ENCODE measurements at regions not wholly inside any gene's neighbourhood (a gene's known extent, or its start where the extent isn't known, plus 50 kb on each side); places are given as distances from the start of the nearest gene placed in this dataset.

DNA sequence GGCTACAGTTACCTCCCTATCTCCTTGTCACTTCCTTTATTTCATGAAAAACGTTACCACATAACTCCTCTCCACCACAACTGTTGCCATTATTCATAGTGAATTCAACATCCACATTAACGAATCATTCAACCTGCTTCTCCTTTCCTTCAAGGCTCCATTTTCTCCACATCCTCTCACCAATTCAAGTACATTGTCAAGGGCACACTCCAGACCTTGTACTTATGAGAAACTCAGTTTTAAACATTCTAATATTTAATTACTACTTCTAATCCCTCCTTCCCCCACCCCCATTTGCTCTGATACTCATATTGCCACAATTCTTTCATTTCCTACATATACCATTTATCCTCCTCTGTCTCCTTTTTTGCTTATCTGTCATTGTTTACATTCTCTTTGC is 871.2 kb downstream of the TUSC7 start:
- H3K9me3 ChIP-seq (replicated peaks): no peaks in the 10 kb centered on the region
- no peaks in the 10 kb centered on the region for H3K4me1 ChIP-seq (replicated peaks)
- H3K4me3 ChIP-seq: no peak overlapping the region
- no peaks in the 10 kb centered on the region for H3K27me3 ChIP-seq (replicated peaks)
- no peaks in the 10 kb centered on the region for H3K36me3 ChIP-seq
- DNase-seq (ENCODE audit: low read depth in 1 of 2, low spot score in 2 of 2): no peak
- H3K27ac ChIP-seq: no peak overlapping the region

DNA sequence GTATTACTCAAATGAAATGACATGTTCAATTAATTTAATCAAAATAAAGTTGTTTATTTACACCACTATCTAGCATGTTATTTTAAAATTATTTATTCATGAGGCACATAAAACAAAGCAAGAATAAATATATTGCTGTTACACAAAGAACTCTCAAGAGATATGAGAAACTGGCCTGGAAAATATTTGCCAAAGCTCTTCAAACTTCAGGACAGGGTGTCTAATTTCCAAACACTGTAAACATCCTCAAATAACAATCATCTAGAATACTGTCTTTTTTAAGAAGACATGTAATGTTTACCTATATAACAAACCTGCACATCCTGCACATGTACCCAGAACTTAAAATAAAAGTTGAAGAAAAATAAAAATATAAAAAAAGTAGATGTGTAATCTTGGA is 876.6 kb downstream of the TUSC7 start:
- Histone ChIP-seq H3K4me1 (replicated peaks) (no peaks in the 10 kb centered on the region), H3K27me3 (replicated peaks) (no peaks in the 10 kb centered on the region), H3K4me3 (no peak overlapping the region), H3K36me3 (no peaks in the 10 kb centered on the region), H3K9me3 (replicated peaks) (no peaks in the 10 kb centered on the region; the same call in 1 of the 2 replicates), H3K27ac (no peak overlapping the region)
- no peak for DNase-seq (ENCODE audit: low read depth in 1 of 2, low spot score in 2 of 2)

DNA sequence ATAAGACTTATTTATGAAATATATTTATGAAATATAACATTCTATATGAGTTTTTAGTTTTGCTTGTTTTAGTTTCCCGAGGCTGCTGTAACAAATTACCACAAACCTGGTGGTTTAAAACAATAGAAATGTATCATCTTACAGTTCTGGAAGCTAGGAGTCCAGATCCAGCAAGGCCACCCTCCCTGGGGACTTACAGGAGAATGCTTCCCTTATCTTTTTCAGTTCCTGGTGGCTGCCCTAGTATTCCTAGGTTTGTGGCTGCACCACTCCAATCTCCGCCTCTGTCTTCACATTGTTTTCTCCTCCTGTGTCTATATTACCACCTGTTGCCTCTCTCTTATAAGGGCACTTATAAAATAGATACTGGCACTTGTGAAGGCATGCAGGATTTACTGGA is 877.8 kb downstream of the TUSC7 start:
- Histone ChIP-seq H3K4me1 (replicated peaks) (no peaks in the 10 kb centered on the region), H3K27me3 (replicated peaks) (no peaks in the 10 kb centered on the region), H3K27ac (no peak overlapping the region), H3K9me3 (replicated peaks) (no peaks in the 10 kb centered on the region; the same call in 1 of the 2 replicates), H3K36me3 (no peaks in the 10 kb centered on the region), H3K4me3 (no peak overlapping the region)
- no peak for DNase-seq (ENCODE audit: low read depth in 1 of 2, low spot score in 2 of 2)

DNA sequence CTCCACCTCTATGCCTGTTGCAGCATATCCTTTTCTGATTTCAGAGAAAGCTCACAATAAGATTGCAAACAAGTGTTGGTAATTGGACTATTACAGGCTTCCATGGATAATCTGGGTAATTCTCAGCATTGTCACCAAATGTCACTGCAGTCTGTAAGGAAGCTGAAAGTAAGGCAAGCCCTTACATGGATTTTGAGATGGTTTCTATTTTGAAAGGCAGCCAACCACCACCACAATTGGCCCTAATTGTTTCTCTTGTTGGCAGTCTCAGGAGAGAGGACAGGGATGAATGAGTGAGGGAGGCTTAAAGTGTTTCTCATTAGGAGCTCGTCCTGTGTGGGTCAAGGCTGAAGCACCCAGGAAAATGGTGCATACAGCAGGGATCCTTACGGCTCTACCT is 879.9 kb downstream of the TUSC7 start:
- Histone ChIP-seq H3K4me3 (no peak overlapping the region), H3K9me3 (replicated peaks) (no peaks in the 10 kb centered on the region; the same call in 1 of the 2 replicates), H3K4me1 (replicated peaks) (no peaks in the 10 kb centered on the region), H3K27ac (no peak overlapping the region), H3K27me3 (replicated peaks) (no peaks in the 10 kb centered on the region), H3K36me3 (no peaks in the 10 kb centered on the region)
- no peak for DNase-seq (ENCODE audit: low read depth in 1 of 2, low spot score in 2 of 2)

DNA sequence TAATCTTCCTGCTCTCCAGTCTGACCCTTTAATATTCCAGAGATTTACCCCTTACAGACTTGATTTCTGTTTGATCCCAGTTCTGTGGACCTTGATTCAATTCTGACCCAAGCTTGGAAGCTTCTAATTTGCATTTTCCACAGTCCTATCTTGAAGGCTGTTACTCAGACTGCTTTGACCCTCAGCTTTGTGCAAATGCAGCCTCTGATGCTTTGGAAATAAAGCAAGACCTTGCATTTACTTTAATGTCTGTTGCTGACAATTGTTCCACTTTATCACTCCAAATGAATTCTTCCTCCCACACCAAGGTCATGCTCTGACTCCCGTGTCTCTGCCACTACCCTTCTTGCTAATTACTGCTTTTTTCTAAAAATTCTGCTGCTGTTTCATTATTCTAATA is 886.0 kb downstream of the TUSC7 start:
- no peak overlapping the region for H3K4me3 ChIP-seq
- no peaks in the 10 kb centered on the region for H3K36me3 ChIP-seq
- no peaks in the 10 kb centered on the region for H3K9me3 ChIP-seq (replicated peaks)
- H3K27ac ChIP-seq: no peak overlapping the region
- no peaks in the 10 kb centered on the region for H3K27me3 ChIP-seq (replicated peaks)
- no peaks in the 10 kb centered on the region for H3K4me1 ChIP-seq (replicated peaks)
- no peak for DNase-seq (ENCODE audit: low read depth in 1 of 2, low spot score in 2 of 2)

DNA sequence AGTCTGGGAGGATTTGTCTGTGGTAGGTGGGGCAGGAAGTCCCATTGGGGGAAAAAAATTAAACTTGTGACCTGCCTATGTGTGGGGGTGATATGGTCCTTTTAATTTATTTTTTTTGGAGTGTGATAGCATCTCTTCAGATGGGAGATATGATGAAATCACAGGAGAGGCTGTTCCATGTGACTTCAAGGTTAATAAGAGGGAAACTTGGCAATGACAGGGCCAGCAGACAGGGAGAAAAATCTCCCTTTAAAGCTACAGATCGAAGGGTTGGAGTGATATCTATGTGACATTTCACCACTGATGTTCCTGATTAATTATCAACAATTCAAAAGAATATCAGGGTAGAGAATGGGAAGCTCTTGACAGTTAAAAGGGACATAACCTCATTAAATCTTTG is 886.9 kb downstream of the TUSC7 start:
- DNase-seq (ENCODE audit: low read depth in 1 of 2, low spot score in 2 of 2): no peak
- H3K4me3 ChIP-seq: no peak overlapping the region
- no peaks in the 10 kb centered on the region for H3K9me3 ChIP-seq (replicated peaks)
- H3K36me3 ChIP-seq: no peaks in the 10 kb centered on the region
- H3K27me3 ChIP-seq (replicated peaks): no peaks in the 10 kb centered on the region
- H3K27ac ChIP-seq: no peak overlapping the region
- H3K4me1 ChIP-seq (replicated peaks): no peaks in the 10 kb centered on the region

DNA sequence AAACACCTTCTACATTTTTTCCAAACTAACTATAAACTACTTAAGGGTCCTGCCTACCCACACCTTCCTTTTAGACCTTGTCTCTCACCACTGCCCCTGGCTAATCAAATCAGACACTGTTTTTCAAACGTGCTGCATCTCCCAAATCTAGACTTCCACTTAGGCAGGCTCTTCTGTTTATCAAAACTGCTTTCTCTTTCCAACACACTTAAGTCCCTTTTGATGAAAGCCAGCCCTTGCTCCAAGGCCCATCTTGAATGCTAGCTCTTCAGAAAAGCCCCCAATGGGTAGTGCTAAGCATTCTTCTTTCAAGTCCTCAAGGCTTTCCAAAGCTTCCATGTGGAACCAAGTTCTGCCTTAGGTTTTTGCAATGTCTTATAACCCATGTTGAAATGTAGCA is 888.3 kb downstream of the TUSC7 start:
- H3K27ac ChIP-seq: no peak overlapping the region

DNA sequence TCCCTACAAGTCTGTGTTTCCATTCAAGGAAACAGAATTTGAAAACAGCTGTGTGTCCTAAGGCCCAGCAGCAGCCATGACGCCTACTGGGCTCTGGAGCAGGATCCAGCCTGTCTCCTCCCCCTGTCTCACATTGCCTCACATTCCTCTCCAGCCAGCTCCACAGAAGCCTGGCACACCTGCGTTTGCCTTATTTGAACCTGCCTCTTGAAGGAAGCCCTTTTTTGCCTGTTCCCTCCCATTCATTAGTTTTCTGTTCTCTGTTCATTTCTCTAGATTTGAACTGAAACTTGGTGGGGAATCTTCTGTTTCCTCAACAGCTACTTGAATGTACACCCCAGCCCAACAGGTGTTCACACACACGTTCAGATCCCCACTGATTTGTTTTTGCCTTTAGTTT is 890.5 kb downstream of the TUSC7 start:
- H3K4me3 ChIP-seq: no peak overlapping the region
- no peak overlapping the region for H3K27ac ChIP-seq
- DNase-seq (ENCODE audit: low read depth in 1 of 2, low spot score in 2 of 2): no peak
- no peaks in the 10 kb centered on the region for H3K36me3 ChIP-seq
- H3K9me3 ChIP-seq (replicated peaks): no peaks in the 10 kb centered on the region
- H3K4me1 ChIP-seq (replicated peaks): no peaks in the 10 kb centered on the region
- no peaks in the 10 kb centered on the region for H3K27me3 ChIP-seq (replicated peaks)

More for the DNA sequence above, 888.3 kb downstream of the TUSC7 start:
- no peaks in the 10 kb centered on the region for H3K27me3 ChIP-seq (replicated peaks)
- no peak for DNase-seq (ENCODE audit: low read depth in 1 of 2, low spot score in 2 of 2)
- H3K4me3 ChIP-seq: no peak overlapping the region
- H3K9me3 ChIP-seq (replicated peaks): no peaks in the 10 kb centered on the region
- H3K36me3 ChIP-seq: no peaks in the 10 kb centered on the region
- no peaks in the 10 kb centered on the region for H3K4me1 ChIP-seq (replicated peaks)

DNA sequence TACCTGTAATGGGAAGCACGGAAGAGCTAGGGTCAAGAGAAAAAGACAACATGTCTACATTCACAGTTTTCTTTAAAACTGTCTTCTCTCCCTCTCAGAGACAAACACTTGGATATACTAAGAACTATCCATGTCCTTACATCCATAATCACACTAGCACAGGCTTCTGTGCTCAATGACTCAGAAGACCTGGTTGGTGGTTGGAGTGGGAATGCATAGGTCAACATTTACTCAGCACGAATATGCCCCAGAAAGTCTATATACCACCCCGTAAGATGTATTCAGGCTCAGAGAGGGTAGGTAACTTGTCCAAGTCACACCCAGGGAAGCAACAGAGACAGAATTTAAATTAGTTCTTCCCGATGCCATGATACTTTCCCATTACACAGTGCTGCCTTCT is 891.1 kb downstream of the TUSC7 start:
- Histone ChIP-seq H3K27me3 (replicated peaks) (no peaks in the 10 kb centered on the region), H3K4me1 (replicated peaks) (no peaks in the 10 kb centered on the region), H3K4me3 (no peak overlapping the region), H3K9me3 (replicated peaks) (no peaks in the 10 kb centered on the region), H3K36me3 (no peaks in the 10 kb centered on the region), H3K27ac (no peak overlapping the region)
- DNase-seq (ENCODE audit: low read depth in 1 of 2, low spot score in 2 of 2): no peak

DNA sequence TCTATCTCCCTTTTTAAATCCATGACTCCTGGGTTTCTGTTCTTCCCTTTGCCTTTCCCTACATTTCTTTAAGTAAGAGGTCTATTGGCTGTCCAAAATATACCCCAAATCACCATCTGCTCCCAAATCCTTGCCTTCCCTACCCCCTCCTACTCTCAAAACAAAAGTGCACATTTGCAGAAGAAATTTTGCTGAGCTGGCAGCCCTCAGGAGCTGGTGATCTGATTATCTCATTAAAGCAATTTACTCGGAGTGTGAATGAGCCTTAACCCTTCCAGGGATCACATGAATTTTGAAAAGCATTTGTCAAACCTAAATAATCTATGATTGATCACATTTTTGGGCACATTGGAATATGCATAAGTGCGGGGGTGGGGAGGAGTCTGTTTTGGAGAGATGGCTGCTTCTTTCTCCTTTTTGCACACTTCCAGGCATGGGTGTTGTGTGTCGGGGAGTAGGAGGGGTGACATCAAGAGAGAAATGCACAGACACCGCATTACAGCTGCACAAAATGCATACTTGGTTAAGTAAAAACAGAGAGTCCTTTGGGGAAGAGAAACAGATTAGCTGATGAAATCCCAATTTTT is 892.6 kb downstream of the TUSC7 start:
- Histone ChIP-seq H3K4me1 (replicated peaks) (no peaks in the 10 kb centered on the region), H3K4me3 (no peak overlapping the region), H3K9me3 (replicated peaks) (no peaks in the 10 kb centered on the region), H3K27ac (no peak overlapping the region), H3K27me3 (replicated peaks) (no peaks in the 10 kb centered on the region), H3K36me3 (no peaks in the 10 kb centered on the region)
- DNase-seq (ENCODE audit: low read depth in 1 of 2, low spot score in 2 of 2): no peak

DNA sequence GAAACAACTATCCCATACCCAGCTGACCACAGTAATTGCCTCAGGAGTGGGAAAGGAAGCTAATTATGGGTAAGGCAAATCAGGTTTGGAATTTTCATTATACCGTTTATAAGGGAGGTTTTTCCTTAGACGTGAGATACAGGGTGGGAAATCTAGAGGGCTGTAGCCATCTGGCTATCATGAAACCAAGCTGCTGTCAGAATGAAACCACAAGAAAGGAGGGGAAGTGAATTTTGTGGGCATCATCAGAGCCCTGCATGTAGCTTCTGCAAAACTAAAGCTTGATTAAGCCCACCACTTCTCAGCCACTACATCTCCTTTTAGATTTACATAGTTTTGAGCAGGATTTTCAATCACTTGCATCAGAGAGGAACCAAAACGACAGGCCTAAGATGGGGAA is 893.5 kb downstream of the TUSC7 start:
- DNase-seq (ENCODE audit: low read depth in 1 of 2, low spot score in 2 of 2): no peak

DNA sequence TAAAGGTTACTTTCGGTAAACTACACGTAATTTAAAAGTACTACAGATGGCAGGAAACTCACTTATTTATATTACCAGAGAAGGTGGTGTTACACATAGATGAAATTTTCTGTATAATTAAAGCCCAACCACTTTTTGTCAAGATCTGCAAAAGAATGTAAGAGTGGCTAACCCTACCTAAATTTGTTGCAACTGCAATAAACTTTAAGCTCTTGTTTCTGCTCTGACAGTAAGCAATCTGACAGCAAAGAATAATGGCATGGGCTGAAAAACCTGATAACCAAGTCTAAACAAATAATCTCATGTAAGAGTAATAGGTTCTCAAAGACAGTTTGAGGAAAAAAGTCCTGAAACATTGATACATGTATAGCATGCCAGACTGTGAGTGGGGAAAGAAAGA is 897.3 kb downstream of the TUSC7 start:
- no peaks in the 10 kb centered on the region for H3K27me3 ChIP-seq (replicated peaks)
- H3K4me1 ChIP-seq (replicated peaks): no peaks in the 10 kb centered on the region
- H3K9me3 ChIP-seq (replicated peaks): no peaks in the 10 kb centered on the region
- no peak overlapping the region for H3K4me3 ChIP-seq
- no peak overlapping the region for H3K27ac ChIP-seq
- no peak for DNase-seq (ENCODE audit: low read depth in 1 of 2, low spot score in 2 of 2)
- no peaks in the 10 kb centered on the region for H3K36me3 ChIP-seq

More for the DNA sequence above, 893.5 kb downstream of the TUSC7 start:
- Histone ChIP-seq H3K4me1 (replicated peaks) (no peaks in the 10 kb centered on the region), H3K36me3 (no peaks in the 10 kb centered on the region), H3K9me3 (replicated peaks) (no peaks in the 10 kb centered on the region), H3K4me3 (no peak overlapping the region), H3K27ac (no peak overlapping the region), H3K27me3 (replicated peaks) (no peaks in the 10 kb centered on the region)

DNA sequence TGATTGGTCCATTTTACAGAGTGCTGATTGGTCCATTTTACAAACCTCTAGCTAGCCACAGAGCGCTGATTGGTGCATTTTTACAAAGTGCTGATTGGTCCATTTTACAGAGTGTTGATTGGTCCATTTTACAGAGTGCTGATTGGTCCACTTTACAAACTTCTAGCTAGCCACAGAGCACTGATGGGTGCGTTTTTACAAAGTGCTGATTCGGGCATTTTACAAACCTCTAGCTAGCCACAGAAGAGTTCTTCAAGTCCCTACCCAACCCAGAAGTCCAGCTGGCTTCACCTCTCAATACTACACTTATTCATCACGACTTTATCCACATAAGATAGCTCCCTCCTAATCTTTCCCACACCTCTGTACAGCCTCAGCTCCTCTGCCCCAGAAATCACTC is 899.8 kb downstream of the TUSC7 start:
- Histone ChIP-seq H3K4me3 (no peak overlapping the region), H3K27ac (no peak overlapping the region), H3K4me1 (replicated peaks) (no peaks in the 10 kb centered on the region), H3K36me3 (no peaks in the 10 kb centered on the region), H3K9me3 (replicated peaks) (no peaks in the 10 kb centered on the region), H3K27me3 (replicated peaks) (no peaks in the 10 kb centered on the region)
- no peak for DNase-seq (ENCODE audit: low read depth in 1 of 2, low spot score in 2 of 2)

DNA sequence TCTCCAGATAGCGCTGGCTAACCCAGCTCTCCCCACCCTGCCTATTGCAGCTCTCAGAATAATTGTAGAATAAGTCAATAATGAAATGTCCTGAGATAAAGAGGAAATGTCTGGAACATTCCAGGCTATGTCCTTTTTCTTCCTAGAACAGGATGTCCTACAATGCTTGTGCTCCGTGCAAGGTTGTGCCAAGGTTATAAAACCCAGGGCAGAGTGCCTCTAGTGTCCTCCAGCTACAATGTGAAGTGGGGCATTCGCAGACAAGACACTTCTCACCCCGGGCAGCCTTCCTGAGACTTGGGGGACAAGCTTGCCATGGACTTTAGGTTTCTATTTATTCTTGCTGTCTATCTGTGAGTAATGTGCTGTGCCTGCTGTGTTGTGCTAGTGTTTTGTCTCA is 900.6 kb downstream of the TUSC7 start:
- Histone ChIP-seq H3K4me3 (no peak overlapping the region), H3K27me3 (replicated peaks) (no peaks in the 10 kb centered on the region), H3K36me3 (no peaks in the 10 kb centered on the region), H3K9me3 (replicated peaks) (no peaks in the 10 kb centered on the region), H3K27ac (no peak overlapping the region), H3K4me1 (replicated peaks) (no peaks in the 10 kb centered on the region)
- DNase-seq (ENCODE audit: low read depth in 1 of 2, low spot score in 2 of 2): no peak

DNA sequence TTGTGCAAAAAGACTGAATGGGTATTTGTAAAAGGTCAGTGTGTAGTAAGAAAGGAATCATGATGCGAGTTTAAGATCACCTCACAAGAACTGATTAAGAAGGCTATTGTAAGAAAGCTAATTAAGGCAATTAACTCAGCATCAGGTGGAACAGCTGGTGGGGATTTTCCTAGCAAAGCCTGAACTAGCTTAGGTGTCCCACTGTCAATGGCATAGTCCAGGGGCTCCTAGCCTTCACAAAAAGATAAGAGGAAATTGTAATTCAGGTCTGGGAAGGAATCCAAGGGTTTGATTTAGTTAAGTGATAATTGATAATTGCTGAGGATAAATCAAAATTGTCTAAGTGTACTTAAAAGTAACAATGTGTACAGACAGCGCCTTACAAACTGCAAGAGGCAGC is 901.6 kb downstream of the TUSC7 start:
- Histone ChIP-seq H3K27me3 (replicated peaks) (no peaks in the 10 kb centered on the region), H3K4me1 (replicated peaks) (no peaks in the 10 kb centered on the region), H3K27ac (no peak overlapping the region), H3K9me3 (replicated peaks) (no peaks in the 10 kb centered on the region), H3K36me3 (no peaks in the 10 kb centered on the region), H3K4me3 (no peak overlapping the region)
- DNase-seq (ENCODE audit: low read depth in 1 of 2, low spot score in 2 of 2): no peak
